Cardiac muscle cell (in vitro differentiated cells and primary cell): ENCODE measurements at regions not wholly inside any gene's neighbourhood (a gene's known extent, or its start where the extent isn't known, plus 50 kb on each side); places are given as distances from the start of the nearest gene placed in this dataset.
"Not testable (repeated sequence)": the region's sequence is repeated elsewhere in the genome, so short reads cannot be mapped to it uniquely, and the experiment has no call there.

Source experiments
- DNase-seq, 2 donors: peaks; one replicate each; pipeline versions ENCODE4 v3.0.0 to v3.0.0-alpha.2; 2010 to 2017; ENCODE audit warnings: low read depth in 1 of 2, low spot score in 1 of 2
- H3K27ac ChIP-seq: fragments of 200-600 bp; sonication (generic); 2 replicates; pipeline ENCODE4 v1.5.1; 2016
- H3K27me3 ChIP-seq: fragments of 200-600 bp; sonication (generic); 2 replicates; pipeline ENCODE4 v1.6.0; 2016; ENCODE audit warnings: control low read depth
- H3K36me3 ChIP-seq: fragments of 200-600 bp; sonication (generic); 2 replicates; pipeline ENCODE4 v1.5.1; 2016; ENCODE audit warnings: control low read depth
- H3K4me1 ChIP-seq: fragments of 200-600 bp; sonication (generic); 2 replicates; pipeline ENCODE4 v1.8.1; 2017; ENCODE audit warnings: low read depth, mild to moderate bottlenecking, mixed run types
- H3K4me3 ChIP-seq: fragments of 200-600 bp; sonication (generic); 2 replicates; pipeline ENCODE4 v1.5.1; 2016; ENCODE audit warnings: mild to moderate bottlenecking
- H3K9me3 ChIP-seq: fragments of 200-600 bp; sonication (generic); 2 replicates; pipeline ENCODE4 v1.5.1; 2017; ENCODE audit warnings: low read depth, mild to moderate bottlenecking, control low read depth
- CTCF ChIP-seq: IDR thresholded peaks from 2 replicates; pipeline ENCODE4 v1.5.1; 2012; ENCODE audit warnings: low read depth, mild to moderate bottlenecking, low read length

- no peak for DNase-seq
- Histone ChIP-seq H3K27me3 (no peaks in the 10 kb centered on the region), H3K4me1 (peaks cover 10% of the 10 kb centered on the region), H3K27ac (no peak overlapping the region), H3K4me3 (no peak overlapping the region), H3K9me3 (no peaks in the 10 kb centered on the region), H3K36me3 (no peaks in the 10 kb centered on the region)
- TF ChIP-seq CTCF: no peak
Observed at GRCh38 chr4:158032733-158033415, 140.0 kb downstream of the GASK1B start.

- H3K4me3 ChIP-seq: not testable (repeated sequence)
Observed at GRCh38 chr4:158028381-158028780, 144.4 kb downstream of the GASK1B start.

GRCh38 chr4:158025131-158025530, 147.7 kb downstream of the GASK1B start:
- no peak for TF ChIP-seq CTCF
- no peak for DNase-seq
- Histone ChIP-seq H3K27ac (no peak overlapping the region), H3K4me3 (no peak overlapping the region), H3K36me3 (no peaks in the 10 kb centered on the region), H3K27me3 (no peaks in the 10 kb centered on the region), H3K4me1 (peaks cover 3% of the 10 kb centered on the region), H3K9me3 (no peaks in the 10 kb centered on the region)

More at GRCh38 chr4:158028381-158028780, 144.4 kb downstream of the GASK1B start:
- DNase-seq, H3K4me1 ChIP-seq, H3K36me3 ChIP-seq, H3K9me3 ChIP-seq, H3K27ac ChIP-seq, H3K27me3 ChIP-seq: not testable (repeated sequence)

GRCh38 chr4:158020734-158021346, 152.0 kb downstream of the GASK1B start:
- Histone ChIP-seq H3K27me3 (no peaks in the 10 kb centered on the region), H3K4me3 (no peak overlapping the region), H3K9me3 (no peaks in the 10 kb centered on the region), H3K36me3 (no peaks in the 10 kb centered on the region), H3K27ac (no peak overlapping the region), H3K4me1 (peaks cover 3% of the 10 kb centered on the region)
- DNase-seq: peak; percentile 34 to 85
- TF ChIP-seq CTCF: no peak

GRCh38 chr4:158020176-158020575, 152.6 kb downstream of the GASK1B start:
- Histone ChIP-seq H3K4me3 (no peak overlapping the region), H3K36me3 (no peaks in the 10 kb centered on the region), H3K4me1 (peaks cover 3% of the 10 kb centered on the region), H3K27ac (no peak overlapping the region), H3K9me3 (no peaks in the 10 kb centered on the region), H3K27me3 (no peaks in the 10 kb centered on the region)
- TF ChIP-seq CTCF: no peak
- peak in 1 of 2 donors; percentile 90 for DNase-seq

- H3K27ac ChIP-seq: no peak overlapping the region
- TF ChIP-seq CTCF: no peak
- no peak overlapping the region for H3K4me3 ChIP-seq
- no peaks in the 10 kb centered on the region for H3K36me3 ChIP-seq
- H3K4me1 ChIP-seq: peaks cover 3% of the 10 kb centered on the region
- no peaks in the 10 kb centered on the region for H3K9me3 ChIP-seq
- no peak for DNase-seq
- no peaks in the 10 kb centered on the region for H3K27me3 ChIP-seq
Observed at GRCh38 chr4:158018831-158019230, 154.0 kb downstream of the GASK1B start.
